ENCODE measurements at regions not wholly inside any gene's neighbourhood (a gene's known extent, or its start where the extent isn't known, plus 50 kb on each side); places are given as distances from the start of the nearest gene placed in this dataset.

DNA sequence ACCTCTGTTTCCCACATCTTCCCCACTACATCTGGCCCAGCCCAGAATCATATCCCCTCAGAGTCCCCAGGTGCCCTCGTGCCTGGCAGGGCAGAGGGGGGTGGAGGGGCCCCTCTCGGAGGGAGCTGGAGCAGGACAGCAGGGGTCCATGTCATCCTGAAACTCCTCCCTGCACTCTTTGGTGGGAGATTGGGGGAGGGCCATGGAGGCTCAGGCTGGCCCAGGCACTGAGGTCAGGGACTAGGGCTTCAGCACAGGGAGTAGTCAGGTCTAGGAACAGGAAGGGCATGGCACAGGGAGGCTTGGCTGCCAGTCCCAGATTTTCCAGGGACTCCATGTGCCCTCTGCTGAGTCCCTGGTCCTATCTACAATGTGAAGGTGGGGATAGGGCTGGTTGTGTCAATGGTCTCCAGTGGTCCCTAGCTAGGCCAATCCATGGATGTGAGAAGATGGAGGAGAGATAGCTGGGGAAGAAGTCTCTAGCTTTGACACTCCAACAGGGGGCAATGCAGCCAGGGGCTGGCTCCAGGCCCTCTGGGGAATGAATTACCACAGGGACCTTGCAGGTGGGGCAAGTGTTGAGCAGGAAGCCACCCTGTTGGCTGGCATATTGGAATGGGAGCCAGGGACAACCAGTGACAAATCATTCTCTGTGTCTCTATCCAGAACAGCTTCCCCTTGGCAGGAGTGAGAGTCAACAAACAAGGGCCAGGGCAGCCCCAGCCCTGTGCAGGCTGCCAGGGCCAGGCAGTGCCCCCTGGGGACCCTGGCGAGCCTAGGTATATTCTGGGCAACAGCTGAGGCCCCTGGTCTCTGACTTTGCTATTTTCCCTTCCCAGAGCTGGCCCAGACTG lies 154.4 kb downstream of the EFNB1 start:
- no peak overlapping the region for H3K4me3 ChIP-seq (ENCODE audit: low read length)
- intact Hi-C loops (cut with DNase I, micrococcal nuclease) = no loop called here
- ChIA-PET CTCF (no interaction called here), POLR2A (no interaction called here)
- Mint-ChIP-seq H3K9me3 (no peaks in the 10 kb centered on the region), H3K36me3 (ENCODE audit: low read depth) (no peaks in the 10 kb centered on the region), H3K4me1 (ENCODE audit: low read depth) (no peaks in the 10 kb centered on the region), H3K27me3 (no peaks in the 10 kb centered on the region), H3K27ac (no peak overlapping the region), H3K4me3 (no peak overlapping the region)
- no peaks in the 10 kb centered on the region for H3K9me3 ChIP-seq (ENCODE audit: control insufficient read depth in 1 of 2, insufficient read depth in 1 of 2, low read length in 2 of 2)
- H3K36me3 ChIP-seq (ENCODE audit: insufficient read depth, low read length) = no peaks in the 10 kb centered on the region
- H3K4me1 ChIP-seq (ENCODE audit: insufficient read depth, low read length) = no peaks in the 10 kb centered on the region
- ATAC-seq (ENCODE audit: poor library complexity) (no peak), DNase-seq (no peak)
- no peak overlapping the region for H3K27ac ChIP-seq (ENCODE audit: low read depth in 1 of 2, low read length in 2 of 2)
- H3K27me3 ChIP-seq (ENCODE audit: control insufficient read depth in 1 of 2, insufficient read depth in 2 of 2, low read length in 2 of 2) = no peaks in the 10 kb centered on the region
- no peak for TF ChIP-seq CTCF (IDR thresholded peaks at IDR 0.05)

DNA sequence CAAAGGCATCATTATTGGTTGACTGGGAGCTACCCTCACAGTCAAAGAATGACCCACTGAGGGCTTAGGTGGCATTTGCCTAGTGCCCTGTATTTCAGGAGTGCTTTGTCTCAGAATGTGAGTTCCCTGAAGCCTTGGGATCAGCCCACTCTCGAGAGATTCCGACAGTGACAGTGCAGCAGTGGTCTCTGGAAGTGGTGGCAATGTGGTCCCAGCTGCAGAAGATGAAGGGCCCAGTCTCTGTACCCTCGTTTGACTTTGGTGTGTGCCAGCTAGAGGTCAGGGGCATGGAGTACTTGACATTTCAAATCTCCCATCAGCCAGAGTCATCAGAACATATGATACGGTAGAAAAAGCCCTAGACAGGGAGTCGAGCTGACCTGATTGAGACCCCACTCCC lies 153.7 kb downstream of the EFNB1 start:
- H3K27ac ChIP-seq (ENCODE audit: low read depth in 1 of 2, low read length in 2 of 2) = no peak overlapping the region
- no peaks in the 10 kb centered on the region for H3K9me3 ChIP-seq (ENCODE audit: control insufficient read depth in 1 of 2, insufficient read depth in 1 of 2, low read length in 2 of 2)
- POLR2A ChIA-PET = no interaction called here
- DNase-seq = no peak
- no peak for TF ChIP-seq CTCF (IDR thresholded peaks at IDR 0.05)
- no peaks in the 10 kb centered on the region for H3K9me3 Mint-ChIP-seq
- H3K4me1 ChIP-seq (ENCODE audit: insufficient read depth, low read length) = no peaks in the 10 kb centered on the region
- no peaks in the 10 kb centered on the region for H3K36me3 ChIP-seq (ENCODE audit: insufficient read depth, low read length)
- H3K4me1 Mint-ChIP-seq (ENCODE audit: low read depth) = no peaks in the 10 kb centered on the region
- no peak overlapping the region for H3K4me3 Mint-ChIP-seq
- no peaks in the 10 kb centered on the region for H3K27me3 Mint-ChIP-seq
- no peak for ATAC-seq (ENCODE audit: poor library complexity)
- intact Hi-C loops (cut with DNase I, micrococcal nuclease) = no loop called here
- H3K27me3 ChIP-seq (ENCODE audit: control insufficient read depth in 1 of 2, insufficient read depth in 2 of 2, low read length in 2 of 2) = no peaks in the 10 kb centered on the region
- CTCF ChIA-PET = no interaction called here
- no peaks in the 10 kb centered on the region for H3K36me3 Mint-ChIP-seq (ENCODE audit: low read depth)
- no peak overlapping the region for H3K4me3 ChIP-seq (ENCODE audit: low read length)
- H3K27ac Mint-ChIP-seq = no peak overlapping the region

- Histone ChIP-seq H3K36me3 (ENCODE audit: insufficient read depth, low read length) (no peaks in the 10 kb centered on the region), H3K4me1 (ENCODE audit: insufficient read depth, low read length) (no peaks in the 10 kb centered on the region), H3K27ac (ENCODE audit: low read depth in 1 of 2, low read length in 2 of 2) (no peak overlapping the region), H3K4me3 (ENCODE audit: low read length) (no peak overlapping the region), H3K9me3 (ENCODE audit: control insufficient read depth in 1 of 2, insufficient read depth in 1 of 2, low read length in 2 of 2) (peaks cover 0 to 1% of the 10 kb centered on the region in 2 experiments), H3K27me3 (ENCODE audit: control insufficient read depth in 1 of 2, insufficient read depth in 2 of 2, low read length in 2 of 2) (no peaks in the 10 kb centered on the region)
- ATAC-seq (ENCODE audit: poor library complexity) (no peak), DNase-seq (no peak)
- no peaks in the 10 kb centered on the region for H3K4me1 Mint-ChIP-seq (ENCODE audit: low read depth)
- H3K36me3 Mint-ChIP-seq (ENCODE audit: low read depth) = no peaks in the 10 kb centered on the region
- intact Hi-C loops (cut with DNase I, micrococcal nuclease) = no loop called here
- no peak overlapping the region for H3K27ac Mint-ChIP-seq
- peaks cover 4% of the 10 kb centered on the region for H3K9me3 Mint-ChIP-seq
- no peaks in the 10 kb centered on the region for H3K27me3 Mint-ChIP-seq
- ChIA-PET CTCF (no interaction called here), POLR2A (no interaction called here)
- no peak overlapping the region for H3K4me3 Mint-ChIP-seq
- TF ChIP-seq CTCF (IDR thresholded peaks at IDR 0.05) = no peak
Observed at GRCh38 chrX:68980906-68981616, 152.2 kb downstream of the EFNB1 start.
